GM23338 (cell line): ENCODE measurements at regions not wholly inside any gene's neighbourhood (a gene's known extent, or its start where the extent isn't known, plus 50 kb on each side); places are given as distances from the start of the nearest gene placed in this dataset.

Experiments used
- ATAC-seq: fragments of 200-7000 bp; cut with Tn5 transposase; 3 replicates; pipeline ENCODE4 v1.9.1; 2020
- DNase-seq: peaks from one replicate; pipeline ENCODE4 v3.0.0-alpha.2; 2015; ENCODE audit warnings: low spot score
- H2AFZ ChIP-seq: fragments of 200-600 bp; sonication (generic); 2 replicates; pipeline ENCODE4 v1.8.0; 2016; ENCODE audit warnings: antibody characterized with exemption, mild to moderate bottlenecking, moderate library complexity
- H3F3A ChIP-seq: fragments of 200-600 bp; sonication (generic); replicated peaks from 2 replicates; pipeline ENCODE4 v1.8.0; 2017; ENCODE audit warnings: antibody characterized with exemption, mixed run types, low read depth
- H3K27ac ChIP-seq: fragments of 200-600 bp; sonication (generic); 2 replicates; pipeline ENCODE4 v1.6.1; 2016; ENCODE audit warnings: low read depth
- H3K27me3 ChIP-seq: fragments of 200-600 bp; sonication (generic); 2 replicates; pipeline ENCODE4 v1.8.0; 2016; ENCODE audit warnings: mild to moderate bottlenecking, mixed run types, moderate library complexity; ENCODE audit not compliant: insufficient read depth
- H3K36me3 ChIP-seq: fragments of 200-600 bp; sonication (generic); 2 replicates; pipeline ENCODE4 v1.8.0; 2016; ENCODE audit warnings: mild to moderate bottlenecking; ENCODE audit not compliant: insufficient read depth
- H3K4me1 ChIP-seq: fragments of 200-600 bp; sonication (generic); 2 replicates; pipeline ENCODE4 v1.8.0; 2016; ENCODE audit warnings: mild to moderate bottlenecking, moderate library complexity; ENCODE audit not compliant: insufficient read depth
- H3K4me2 ChIP-seq: fragments of 200-600 bp; sonication (generic); 2 replicates; pipeline ENCODE4 v1.7.1; 2017; ENCODE audit warnings: mixed run types
- H3K4me3 ChIP-seq: fragments of 200-600 bp; sonication (generic); 2 replicates; pipeline ENCODE4 v1.6.1; 2016; ENCODE audit warnings: mixed run types
- H3K79me2 ChIP-seq: fragments of 200-600 bp; sonication (generic); replicated peaks from 2 replicates; pipeline ENCODE4 v1.8.0; 2017; ENCODE audit warnings: mild to moderate bottlenecking; ENCODE audit not compliant: insufficient read depth
- H3K9me2 ChIP-seq: fragments of 200-600 bp; sonication (generic); 2 replicates; pipeline ENCODE4 v1.8.0; 2017; ENCODE audit not compliant: insufficient read depth
- H4K20me1 ChIP-seq: fragments of 200-600 bp; sonication (generic); replicated peaks from 2 replicates; pipeline ENCODE4 v1.8.0; 2017; ENCODE audit warnings: mild to moderate bottlenecking; ENCODE audit not compliant: insufficient read depth
- H3K27ac Mint-ChIP-seq: 2 replicates; pipeline ENCODE4 v1.8.0; 2020; ENCODE audit warnings: inconsistent platforms, mild to moderate bottlenecking, moderate library complexity, mixed read lengths
- H3K27me3 Mint-ChIP-seq: 3 replicates; pipeline ENCODE4 v1.8.0; 2022; ENCODE audit warnings: low read depth, mild to moderate bottlenecking, moderate library complexity, mixed read lengths, inconsistent platforms; ENCODE audit not compliant: insufficient read depth, poor library complexity
- H3K36me3 Mint-ChIP-seq: 3 replicates; pipeline ENCODE4 v1.8.0; 2021; ENCODE audit warnings: low read depth, mild to moderate bottlenecking, inconsistent platforms, moderate library complexity, mixed read lengths
- H3K4me1 Mint-ChIP-seq: 3 replicates; pipeline ENCODE4 v1.8.0; 2020; ENCODE audit warnings: mild to moderate bottlenecking, inconsistent platforms, mixed read lengths
- H3K4me3 Mint-ChIP-seq: 3 replicates; pipeline ENCODE4 v1.8.0; 2021; ENCODE audit warnings: moderate library complexity, mild to moderate bottlenecking, inconsistent platforms, mixed read lengths
- H3K9me3 Mint-ChIP-seq: 3 replicates; pipeline ENCODE4 v1.8.0; 2020; ENCODE audit warnings: moderate library complexity, mild to moderate bottlenecking, inconsistent platforms, mixed read lengths
- CREB1 ChIP-seq: fragments of 250-450 bp; sonication (Bioruptor Pico); IDR thresholded peaks from 2 replicates; pipeline ENCODE4 v1.5.0; 2020; ENCODE audit warnings: low read depth, mild to moderate bottlenecking, moderate library complexity
- EZH2 ChIP-seq: fragments of 200-600 bp; sonication (generic); IDR thresholded peaks from one replicate; pipeline ENCODE4 v1.8.0; 2017; ENCODE audit warnings: antibody characterized with exemption, mild to moderate bottlenecking, low read depth; ENCODE audit not compliant: unreplicated experiment
- EZH2phosphoT487 ChIP-seq: fragments of 200-600 bp; sonication (generic); IDR thresholded peaks from one replicate; pipeline ENCODE4 v1.8.1; 2018; ENCODE audit warnings: antibody characterized with exemption; ENCODE audit not compliant: unreplicated experiment
- NANOG ChIP-seq: IDR thresholded peaks from 2 replicates; pipeline ENCODE4 v1.6.1; 2016; ENCODE audit warnings: antibody characterized with exemption, borderline replicate concordance
- POLR2AphosphoS5 ChIP-seq: IDR thresholded peaks from 2 replicates; pipeline ENCODE4 v1.6.1; 2016; ENCODE audit warnings: antibody characterized with exemption, low read depth
- STAT1 ChIP-seq: IDR thresholded peaks from one replicate; pipeline ENCODE4 v1.6.1; 2016; ENCODE audit warnings: antibody characterized with exemption; ENCODE audit not compliant: unreplicated experiment
- ZNF114 ChIP-seq: fragments of 250-450 bp; sonication (Bioruptor Pico); IDR thresholded peaks from 2 replicates; pipeline ENCODE4 v1.5.0; 2020; ENCODE audit warnings: mild to moderate bottlenecking, moderate library complexity
- ZNF331 ChIP-seq: fragments of 250-450 bp; sonication (Bioruptor Pico); IDR thresholded peaks from 2 replicates; pipeline ENCODE4 v1.5.0; 2020; ENCODE audit warnings: low read depth, mild to moderate bottlenecking, moderate library complexity
- ZNF462 ChIP-seq: fragments of 250-450 bp; sonication (Bioruptor Pico); IDR thresholded peaks from 2 replicates; pipeline ENCODE4 v1.5.0; 2020; ENCODE audit warnings: mild to moderate bottlenecking, moderate library complexity
- TF ChIP-seq, protein P1 (sequence below): IDR thresholded peaks from one replicate; pipeline ENCODE4 v1.6.1; 2018; ENCODE audit warnings: antibody characterized with exemption; ENCODE audit not compliant: unreplicated experiment
- TF ChIP-seq, protein P2 (sequence below): IDR thresholded peaks from 2 replicates; pipeline ENCODE4 v1.6.1; 2016; ENCODE audit warnings: antibody characterized with exemption

DNA sequence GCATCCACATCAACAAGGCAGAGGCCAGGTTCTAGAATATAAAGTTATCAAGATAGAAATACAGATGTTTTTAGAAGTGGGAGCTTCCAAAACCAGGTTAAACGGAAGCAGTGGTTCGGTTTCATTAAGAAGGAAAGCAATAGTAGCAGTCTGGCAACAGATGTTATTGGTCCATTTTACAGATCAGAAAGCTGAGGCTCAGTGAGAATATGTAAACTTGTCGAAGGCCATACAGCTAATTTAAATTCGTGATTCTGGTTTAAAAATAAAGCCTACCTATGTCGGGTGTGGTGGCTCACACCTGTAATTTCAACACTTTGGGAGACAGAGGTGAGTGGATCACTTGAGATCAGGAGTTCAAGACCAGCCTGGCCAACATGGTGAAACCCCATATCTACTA is 160.6 kb downstream of the ARRDC3 start:
- no peak overlapping the region for H2AFZ ChIP-seq
- Mint-ChIP-seq H3K36me3 (no peaks in the 10 kb centered on the region), H3K27ac (no peak overlapping the region), H3K4me3 (no peak overlapping the region), H3K27me3 (no peaks in the 10 kb centered on the region), H3K4me1 (peaks cover 4% of the 10 kb centered on the region; the same call in 1 of the 3 replicates), H3K9me3 (no peaks in the 10 kb centered on the region; the same call in 2 of the 3 replicates)
- H3F3A ChIP-seq, result no peaks in the 10 kb centered on the region
- DNase-seq (no peak), ATAC-seq (no peak)
- H3K9me2 ChIP-seq, result no peaks in the 10 kb centered on the region
- no peak overlapping the region for H3K4me2 ChIP-seq
- no peaks in the 10 kb centered on the region for H3K27me3 ChIP-seq
- no peak overlapping the region for H3K4me3 ChIP-seq
- TF ChIP-seq EZH2phosphoT487 (no peak), POLR2AphosphoS5 (no peak), CREB1 (CRISPR knock-in tag) (no peak), ZNF331 (no peak), ZNF114 (no peak), STAT1 (no peak), EZH2 (no peak), NANOG (no peak), ZNF462 (CRISPR knock-in tag) (no peak)
- TF ChIP-seq, protein P1, sequence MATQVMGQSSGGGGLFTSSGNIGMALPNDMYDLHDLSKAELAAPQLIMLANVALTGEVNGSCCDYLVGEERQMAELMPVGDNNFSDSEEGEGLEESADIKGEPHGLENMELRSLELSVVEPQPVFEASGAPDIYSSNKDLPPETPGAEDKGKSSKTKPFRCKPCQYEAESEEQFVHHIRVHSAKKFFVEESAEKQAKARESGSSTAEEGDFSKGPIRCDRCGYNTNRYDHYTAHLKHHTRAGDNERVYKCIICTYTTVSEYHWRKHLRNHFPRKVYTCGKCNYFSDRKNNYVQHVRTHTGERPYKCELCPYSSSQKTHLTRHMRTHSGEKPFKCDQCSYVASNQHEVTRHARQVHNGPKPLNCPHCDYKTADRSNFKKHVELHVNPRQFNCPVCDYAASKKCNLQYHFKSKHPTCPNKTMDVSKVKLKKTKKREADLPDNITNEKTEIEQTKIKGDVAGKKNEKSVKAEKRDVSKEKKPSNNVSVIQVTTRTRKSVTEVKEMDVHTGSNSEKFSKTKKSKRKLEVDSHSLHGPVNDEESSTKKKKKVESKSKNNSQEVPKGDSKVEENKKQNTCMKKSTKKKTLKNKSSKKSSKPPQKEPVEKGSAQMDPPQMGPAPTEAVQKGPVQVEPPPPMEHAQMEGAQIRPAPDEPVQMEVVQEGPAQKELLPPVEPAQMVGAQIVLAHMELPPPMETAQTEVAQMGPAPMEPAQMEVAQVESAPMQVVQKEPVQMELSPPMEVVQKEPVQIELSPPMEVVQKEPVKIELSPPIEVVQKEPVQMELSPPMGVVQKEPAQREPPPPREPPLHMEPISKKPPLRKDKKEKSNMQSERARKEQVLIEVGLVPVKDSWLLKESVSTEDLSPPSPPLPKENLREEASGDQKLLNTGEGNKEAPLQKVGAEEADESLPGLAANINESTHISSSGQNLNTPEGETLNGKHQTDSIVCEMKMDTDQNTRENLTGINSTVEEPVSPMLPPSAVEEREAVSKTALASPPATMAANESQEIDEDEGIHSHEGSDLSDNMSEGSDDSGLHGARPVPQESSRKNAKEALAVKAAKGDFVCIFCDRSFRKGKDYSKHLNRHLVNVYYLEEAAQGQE, result no peak
- TF ChIP-seq, protein P2, sequence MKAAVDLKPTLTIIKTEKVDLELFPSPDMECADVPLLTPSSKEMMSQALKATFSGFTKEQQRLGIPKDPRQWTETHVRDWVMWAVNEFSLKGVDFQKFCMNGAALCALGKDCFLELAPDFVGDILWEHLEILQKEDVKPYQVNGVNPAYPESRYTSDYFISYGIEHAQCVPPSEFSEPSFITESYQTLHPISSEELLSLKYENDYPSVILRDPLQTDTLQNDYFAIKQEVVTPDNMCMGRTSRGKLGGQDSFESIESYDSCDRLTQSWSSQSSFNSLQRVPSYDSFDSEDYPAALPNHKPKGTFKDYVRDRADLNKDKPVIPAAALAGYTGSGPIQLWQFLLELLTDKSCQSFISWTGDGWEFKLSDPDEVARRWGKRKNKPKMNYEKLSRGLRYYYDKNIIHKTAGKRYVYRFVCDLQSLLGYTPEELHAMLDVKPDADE, result no peak
- H3K4me1 ChIP-seq, result no peaks in the 10 kb centered on the region
- no peaks in the 10 kb centered on the region for H3K36me3 ChIP-seq
- no peak overlapping the region for H3K27ac ChIP-seq
- H4K20me1 ChIP-seq, result no peaks in the 10 kb centered on the region
- no peaks in the 10 kb centered on the region for H3K79me2 ChIP-seq
